AG10803 (cell line): ENCODE measurements at regions not wholly inside any gene's neighbourhood (a gene's known extent, or its start where the extent isn't known, plus 50 kb on each side); places are given as distances from the start of the nearest gene placed in this dataset.

ENCODE experiments used
- DNase-seq: peaks from one replicate; pipeline ENCODE4 v3.0.0; 2010; ENCODE audit warnings: low read depth
- H3K4me3 ChIP-seq: 2 replicates; pipeline ENCODE4 v1.5.1; 2011; ENCODE audit warnings: mild to moderate bottlenecking, low read length, control low read depth
- TF ChIP-seq, protein P1 (sequence below): conservative IDR thresholded peaks from 2 replicates; pipeline ENCODE4 v1.5.1; 2011; ENCODE audit warnings: mild to moderate bottlenecking, low read length, control low read depth, inconsistent platforms

DNA sequence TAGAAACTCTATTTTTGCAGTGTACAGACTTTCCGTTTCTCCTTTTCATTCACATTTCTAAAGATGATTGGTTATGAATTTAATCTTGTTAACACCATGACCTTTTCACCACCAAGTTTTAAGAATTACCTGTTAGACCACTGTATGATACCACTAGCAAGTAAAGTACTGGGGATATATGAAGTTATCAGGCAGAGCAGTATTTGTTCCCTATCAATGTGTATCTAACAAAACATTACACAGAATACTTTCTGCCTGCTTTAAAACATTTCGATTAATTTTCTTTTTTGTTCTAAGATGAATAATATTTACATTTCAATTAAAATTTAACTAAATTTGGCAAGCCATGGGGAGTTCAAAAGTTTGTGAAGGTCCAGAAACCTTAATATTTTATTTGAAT is 49.9 kb upstream of the AHR start:
- H3K4me3 ChIP-seq, result no peak overlapping the region
- DNase-seq, result no peak
- TF ChIP-seq, protein P1, sequence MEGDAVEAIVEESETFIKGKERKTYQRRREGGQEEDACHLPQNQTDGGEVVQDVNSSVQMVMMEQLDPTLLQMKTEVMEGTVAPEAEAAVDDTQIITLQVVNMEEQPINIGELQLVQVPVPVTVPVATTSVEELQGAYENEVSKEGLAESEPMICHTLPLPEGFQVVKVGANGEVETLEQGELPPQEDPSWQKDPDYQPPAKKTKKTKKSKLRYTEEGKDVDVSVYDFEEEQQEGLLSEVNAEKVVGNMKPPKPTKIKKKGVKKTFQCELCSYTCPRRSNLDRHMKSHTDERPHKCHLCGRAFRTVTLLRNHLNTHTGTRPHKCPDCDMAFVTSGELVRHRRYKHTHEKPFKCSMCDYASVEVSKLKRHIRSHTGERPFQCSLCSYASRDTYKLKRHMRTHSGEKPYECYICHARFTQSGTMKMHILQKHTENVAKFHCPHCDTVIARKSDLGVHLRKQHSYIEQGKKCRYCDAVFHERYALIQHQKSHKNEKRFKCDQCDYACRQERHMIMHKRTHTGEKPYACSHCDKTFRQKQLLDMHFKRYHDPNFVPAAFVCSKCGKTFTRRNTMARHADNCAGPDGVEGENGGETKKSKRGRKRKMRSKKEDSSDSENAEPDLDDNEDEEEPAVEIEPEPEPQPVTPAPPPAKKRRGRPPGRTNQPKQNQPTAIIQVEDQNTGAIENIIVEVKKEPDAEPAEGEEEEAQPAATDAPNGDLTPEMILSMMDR, result no peak
